Pancreas (tissue), 10 donors: ENCODE measurements at regions not wholly inside any gene's neighbourhood (a gene's known extent, or its start where the extent isn't known, plus 50 kb on each side); places are given as distances from the start of the nearest gene placed in this dataset.

Experiments used
- ATAC-seq, 4 donors: fragments of 200-7000 bp; cut with Tn5 transposase; one replicate each; pipeline versions ENCODE4 v1.8.0 to v1.9.1; 2020; ENCODE audit warnings: mild to moderate bottlenecking in 4 of 4, moderate library complexity in 4 of 4
- DNase-seq, 6 donors: peaks; one replicate each; pipeline ENCODE4 v3.0.0-alpha.2; 2020
- FAIRE-seq: peaks from 2 replicates; lab custom pipeline; 2012; peaks lifted over from hg19 to GRCh38; lab: Jason Lieb, UNC
- H3K27ac ChIP-seq, 4 donors: fragments of 200-600 bp; sonication (generic); 1 replicate in 3 of 4; 2 replicates in 1 of 4; pipeline versions ENCODE4 v1.5.0 to v1.8.0; 2020
- H3K27me3 ChIP-seq, 4 donors: fragments of 200-600 bp; one replicate each; pipeline ENCODE4 v1.8.0; 2021
- H3K36me3 ChIP-seq, 3 donors: fragments of 200-600 bp; sonication (generic) in 1 of 3; one replicate each; pipeline versions ENCODE4 v1.5.0 to v1.8.0; 2020 to 2021
- H3K4me1 ChIP-seq, 3 donors: fragments of 200-600 bp; one replicate each; pipeline ENCODE4 v1.8.0; 2021
- H3K4me3 ChIP-seq, 4 donors: fragments of 200-600 bp; sonication (generic) in 2 of 4; one replicate each; pipeline versions ENCODE4 v1.5.0 to v1.8.0; 2020 to 2021
- H3K9me3 ChIP-seq, 4 donors: fragments of 200-600 bp; one replicate each; pipeline ENCODE4 v1.8.0; 2021
- CTCF ChIP-seq, 4 donors: fragments of 200-600 bp; sonication (generic) in 3 of 4; IDR thresholded peaks; one replicate each; pipeline versions ENCODE4 v1.5.0 to v1.8.0; 2021; ENCODE audit warnings: antibody characterized with exemption in 4 of 4
- WGBS, 2 donors: extraction: QIAGEN DNeasy Blood & Tissue Kit; methylation state at CpG; one replicate each; pipeline ENCODE4 v1.1.7; 2013; 5-methylcytosine and 5-hydroxymethylcytosine counted together
- intact Hi-C, 3 donors: fragments of 100-400 bp; cut with DNase I; formaldehyde crosslinking; loops; one replicate each; pipeline versions ENCODE4 v1.11.1 to v1.14.2; 2022
- donor health status: healthy with polysubstance abuse.
- donor health status: DM: no; HTN: no; CAD: no; lungs with moderate emphysema.
- donor health status: DM: no; HTN: no; CAD: no.
- donor health status: control.
- donor health status: control.
- donor health status: Bipolar disorder and iron deficiency.
- donor health status: DM: yes; HTN: yes; CAD: no.
- donor health status: DM: no; HTN: no; CAD: no.
- donor health status: DM: no; HTN: no; CAD: no.
- donor health status: DM: yes; HTN: yes; CAD: no.

GRCh38 chr11:119880143-119880542 lies 151.1 kb upstream of the NECTIN1 start:
- H3K9me3 ChIP-seq = no peaks in the 10 kb centered on the region
- WGBS, 2 donors = 68 to 71% methylated on average over 4 of the region's 4 CpGs
- intact Hi-C loops = no loop called here
- no peaks in the 10 kb centered on the region for H3K27me3 ChIP-seq
- H3K27ac ChIP-seq = no peak overlapping the region
- no peak for ATAC-seq
- TF ChIP-seq CTCF (IDR thresholded peaks at IDR 0.05) = no peak
- DNase-seq = peak in 1 of 6 donors; percentile 28
- no peak for FAIRE-seq
- H3K4me3 ChIP-seq = no peak overlapping the region
- no peaks in the 10 kb centered on the region for H3K36me3 ChIP-seq
- H3K4me1 ChIP-seq = no peaks in the 10 kb centered on the region

GRCh38 chr11:119878990-119879389 lies 150.0 kb upstream of the NECTIN1 start:
- H3K4me1 ChIP-seq = no peaks in the 10 kb centered on the region
- H3K27ac ChIP-seq = no peak overlapping the region
- WGBS, 2 donors = 26 to 38% methylated on average over 6 of the region's 6 CpGs
- H3K4me3 ChIP-seq = no peak overlapping the region
- ATAC-seq (peak; percentile 31 to 79 (median 70)), FAIRE-seq (no peak), DNase-seq (peak in 2 of 6 donors; percentile 20 to 24)
- TF ChIP-seq CTCF (IDR thresholded peaks at IDR 0.05) = no peak
- intact Hi-C loops = no loop called here
- H3K36me3 ChIP-seq = no peaks in the 10 kb centered on the region
- no peaks in the 10 kb centered on the region for H3K27me3 ChIP-seq
- H3K9me3 ChIP-seq = no peaks in the 10 kb centered on the region

GRCh38 chr11:119876841-119877240 lies 147.8 kb upstream of the NECTIN1 start:
- H3K4me1 ChIP-seq = no peaks in the 10 kb centered on the region
- no peaks in the 10 kb centered on the region for H3K9me3 ChIP-seq
- ATAC-seq (no peak), FAIRE-seq (no peak), DNase-seq (no peak)
- H3K27ac ChIP-seq = no peak overlapping the region
- no peaks in the 10 kb centered on the region for H3K27me3 ChIP-seq
- 86 to 90% methylated on average over 12 of the region's 12 CpGs for WGBS, 2 donors
- TF ChIP-seq CTCF (IDR thresholded peaks at IDR 0.05) = no peak
- intact Hi-C loops = no loop called here
- H3K4me3 ChIP-seq = no peak overlapping the region
- H3K36me3 ChIP-seq = no peaks in the 10 kb centered on the region

GRCh38 chr11:119875841-119876600 lies 147.0 kb upstream of the NECTIN1 start:
- ATAC-seq (no peak), FAIRE-seq (no peak), DNase-seq (peak in 1 of 6 donors; percentile 30)
- intact Hi-C loops = no loop called here
- 85 to 91% methylated on average over 7 of the region's 7 CpGs for WGBS, 2 donors
- H3K36me3 ChIP-seq = no peaks in the 10 kb centered on the region
- no peak overlapping the region for H3K4me3 ChIP-seq
- no peaks in the 10 kb centered on the region for H3K27me3 ChIP-seq
- TF ChIP-seq CTCF (IDR thresholded peaks at IDR 0.05) = no peak
- no peak overlapping the region for H3K27ac ChIP-seq
- no peaks in the 10 kb centered on the region for H3K9me3 ChIP-seq
- H3K4me1 ChIP-seq = no peaks in the 10 kb centered on the region

GRCh38 chr11:119874660-119875238 lies 145.7 kb upstream of the NECTIN1 start:
- intact Hi-C loops = no loop called here
- H3K4me1 ChIP-seq = no peaks in the 10 kb centered on the region
- no peaks in the 10 kb centered on the region for H3K9me3 ChIP-seq
- WGBS, 2 donors = 56 to 60% methylated on average over 15 of the region's 15 CpGs
- ATAC-seq = no peak
- no peak for TF ChIP-seq CTCF (IDR thresholded peaks at IDR 0.05)
- H3K27ac ChIP-seq = no peak overlapping the region
- H3K4me3 ChIP-seq = no peak overlapping the region
- no peaks in the 10 kb centered on the region for H3K36me3 ChIP-seq
- no peaks in the 10 kb centered on the region for H3K27me3 ChIP-seq
- FAIRE-seq = no peak
- DNase-seq = no peak
